AG08396 (cell line): ENCODE measurements at regions not wholly inside any gene's neighbourhood (a gene's known extent, or its start where the extent isn't known, plus 50 kb on each side); places are given as distances from the start of the nearest gene placed in this dataset.
"Not testable (repeated sequence)": the region's sequence is repeated elsewhere in the genome, so short reads cannot be mapped to it uniquely, and the experiment has no call there.

Source experiments
- DNase-seq: peaks from one replicate; pipeline ENCODE4 v3.0.0; 2012; ENCODE audit warnings: low spot score, mixed read lengths

DNA sequence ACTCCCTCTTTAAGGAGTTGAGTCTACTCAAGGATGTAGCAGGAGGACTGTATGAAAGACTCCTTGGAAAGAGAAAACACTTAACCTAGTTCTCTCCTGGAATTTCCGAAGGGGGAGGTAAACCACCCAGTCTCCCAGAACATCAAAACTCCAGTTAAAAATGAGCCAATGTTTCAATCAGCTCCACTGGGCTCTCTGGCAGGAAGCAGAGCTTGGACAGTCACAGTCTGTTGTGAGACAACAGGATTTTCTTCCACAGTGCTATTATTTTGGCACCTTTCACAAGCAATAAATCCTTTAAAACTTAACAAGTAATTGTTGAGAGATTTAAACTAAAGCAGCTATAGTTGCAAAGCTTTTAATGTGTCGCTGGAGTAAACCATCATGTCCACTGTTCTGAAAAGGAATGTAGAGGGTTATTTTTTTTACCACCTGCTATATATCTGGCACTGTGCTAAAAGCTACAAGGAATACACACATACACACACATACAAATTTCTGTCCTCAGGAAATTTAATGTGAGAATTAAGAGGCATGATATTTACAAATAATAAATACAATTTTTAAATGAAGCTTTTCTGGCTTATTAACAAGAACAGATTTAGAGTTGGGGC is 229.2 kb upstream of the INTU start:
- DNase-seq, result no peak

DNA sequence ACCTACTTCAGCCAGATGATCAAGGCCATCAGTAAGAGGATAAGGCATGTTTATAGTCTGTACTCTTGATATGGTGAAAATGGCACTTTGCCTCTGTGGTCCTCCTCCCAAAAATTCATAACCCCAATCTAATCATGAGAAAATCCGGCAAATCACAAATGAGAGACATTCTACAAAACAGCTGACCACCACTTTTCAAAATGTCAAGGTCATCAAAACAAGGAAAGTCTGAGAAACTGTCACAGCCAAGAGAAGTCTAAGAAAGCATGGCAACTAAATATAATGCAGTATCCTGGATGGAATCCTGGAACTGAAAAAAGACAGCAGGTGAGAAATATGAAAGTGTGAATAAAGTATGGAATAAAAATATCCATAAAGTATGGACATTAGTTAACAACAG is 226.6 kb upstream of the INTU start:
- no peak for DNase-seq

DNA sequence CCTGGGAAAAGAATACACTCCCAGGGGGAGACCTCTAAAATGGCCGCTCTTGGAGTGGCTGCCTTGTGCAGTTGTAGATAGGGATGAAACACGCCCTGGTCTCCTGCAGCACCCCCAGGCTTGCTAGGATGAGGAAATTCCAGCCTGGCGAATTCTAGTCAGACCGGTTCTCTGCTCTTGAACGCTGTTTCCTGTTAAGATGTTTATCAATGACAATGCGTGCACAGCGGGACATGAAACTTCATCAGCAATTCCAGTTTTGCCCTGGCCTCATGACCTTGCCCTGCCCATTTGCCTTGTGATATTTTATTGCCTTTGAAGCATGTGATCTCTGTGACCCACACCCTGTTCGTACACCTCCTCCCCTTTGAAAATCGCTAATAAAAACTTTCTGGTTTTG is 225.2 kb upstream of the INTU start:
- not testable (repeated sequence) for DNase-seq

DNA sequence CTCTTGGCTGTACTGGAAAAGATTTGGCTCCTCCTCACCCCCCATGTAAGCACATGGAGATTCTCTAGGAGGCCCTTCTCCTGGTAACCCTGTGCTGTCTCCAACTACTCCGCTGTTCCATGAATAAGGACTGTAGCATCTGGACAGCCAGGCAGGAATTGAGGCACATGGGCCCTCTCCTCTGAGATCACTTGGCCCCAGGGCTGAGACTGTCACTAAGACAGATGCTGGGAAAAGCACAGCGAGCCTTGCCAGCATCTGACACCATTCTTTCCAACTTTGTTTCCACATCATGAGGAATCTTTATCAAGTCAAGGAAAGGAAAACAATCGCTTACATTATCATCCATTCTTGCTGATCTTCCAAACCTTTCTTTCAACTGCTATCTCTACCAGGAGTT is 222.6 kb upstream of the INTU start:
- peak; percentile 9 for DNase-seq

DNA sequence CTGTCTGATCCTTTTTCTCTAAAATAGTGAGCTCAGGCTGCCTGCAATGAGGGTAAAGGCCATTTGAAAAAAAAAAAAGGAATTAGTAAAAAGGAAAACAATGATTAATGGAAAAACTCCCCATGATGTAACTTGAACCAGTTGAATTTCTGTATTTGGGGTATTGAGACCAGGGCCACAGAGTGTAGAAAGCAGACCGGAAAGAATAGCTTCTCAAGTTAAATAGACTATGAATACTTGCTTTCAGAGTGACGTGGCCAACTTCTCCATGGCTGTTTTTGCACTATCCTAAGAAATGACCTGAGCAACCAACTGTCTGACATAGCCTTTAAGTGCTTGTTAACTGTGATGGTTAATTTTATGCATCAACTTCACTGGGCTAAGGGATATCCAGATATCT is 222.1 kb upstream of the INTU start:
- DNase-seq, result no peak

DNA sequence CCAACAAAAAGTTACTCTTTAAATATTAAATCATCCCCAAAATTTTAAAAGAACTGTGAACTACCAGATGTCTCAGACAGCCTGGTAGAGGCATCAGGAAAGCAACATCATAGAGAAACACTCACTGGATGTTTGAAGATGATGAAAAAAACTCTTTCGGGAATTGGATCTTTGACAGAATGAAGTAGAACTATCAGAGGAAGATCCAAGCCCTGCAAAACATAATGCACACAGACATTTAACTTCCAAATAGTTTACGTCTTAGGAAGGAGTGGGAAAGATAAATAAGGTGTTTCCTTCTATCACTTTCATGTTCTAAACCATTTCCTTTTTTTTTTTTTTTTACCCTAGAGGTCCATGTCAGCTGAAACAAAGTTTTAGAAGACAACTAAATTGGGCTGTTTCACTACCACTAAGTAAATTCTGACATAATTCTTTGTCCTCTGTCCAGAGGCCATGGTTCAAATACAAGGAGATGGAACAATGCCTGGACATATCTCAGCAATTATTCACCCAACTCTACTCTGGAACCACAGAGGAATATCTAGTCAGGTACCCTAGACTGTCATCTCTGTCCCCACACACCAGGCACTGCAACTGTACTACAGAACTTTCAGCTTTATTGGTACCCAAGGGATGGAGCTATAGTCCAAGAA is 217.7 kb upstream of the INTU start:
- no peak for DNase-seq

DNA sequence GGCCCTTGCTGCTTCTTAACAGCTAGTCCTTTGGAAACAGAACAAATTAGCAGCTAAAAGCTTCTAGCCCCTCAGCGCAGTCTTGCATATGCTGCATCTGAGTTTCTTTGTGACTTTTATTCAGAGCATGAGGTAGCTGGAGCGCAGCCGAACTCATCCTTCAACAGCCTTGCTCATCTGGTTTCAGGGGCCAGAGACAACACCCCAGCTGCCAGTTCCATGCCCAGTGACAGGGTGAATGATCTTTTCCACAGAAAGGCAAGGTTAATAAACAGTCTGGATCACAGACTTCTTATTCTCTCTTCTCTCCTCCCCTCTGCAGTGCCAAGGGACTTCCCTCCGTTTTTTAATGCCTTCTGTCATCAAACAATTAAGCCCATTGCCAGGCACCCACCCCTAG is 216.6 kb upstream of the INTU start:
- DNase-seq, result no peak

DNA sequence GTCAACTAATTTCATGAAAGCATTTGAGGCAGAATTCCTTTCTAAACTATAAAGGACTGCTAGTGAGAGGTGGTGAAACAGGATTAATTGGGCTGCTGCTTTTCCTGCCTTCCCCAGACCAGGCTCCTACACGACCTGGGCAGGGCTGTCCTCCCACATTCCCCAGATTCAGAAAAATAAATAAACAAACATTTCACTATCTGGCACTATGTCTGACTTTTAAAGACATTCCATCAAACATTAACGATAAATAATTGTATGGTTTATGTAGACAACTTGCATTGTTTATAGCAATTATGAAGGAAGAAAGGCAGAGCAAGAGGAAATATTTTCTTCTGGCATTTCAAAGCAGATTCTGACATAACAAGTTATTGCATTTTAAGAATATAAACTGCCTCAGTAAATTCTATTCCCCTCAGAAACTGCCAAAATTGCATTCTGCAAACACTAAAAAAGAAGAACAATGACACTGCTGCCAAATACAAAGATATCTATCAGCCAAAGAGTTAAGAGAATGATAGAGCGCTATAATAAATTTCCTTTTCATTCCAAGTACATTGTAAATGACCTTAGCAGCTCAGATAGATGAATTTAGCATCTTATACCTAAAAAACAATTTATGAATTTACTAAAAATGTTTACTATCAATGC is 214.7 kb upstream of the INTU start:
- no peak for DNase-seq

DNA sequence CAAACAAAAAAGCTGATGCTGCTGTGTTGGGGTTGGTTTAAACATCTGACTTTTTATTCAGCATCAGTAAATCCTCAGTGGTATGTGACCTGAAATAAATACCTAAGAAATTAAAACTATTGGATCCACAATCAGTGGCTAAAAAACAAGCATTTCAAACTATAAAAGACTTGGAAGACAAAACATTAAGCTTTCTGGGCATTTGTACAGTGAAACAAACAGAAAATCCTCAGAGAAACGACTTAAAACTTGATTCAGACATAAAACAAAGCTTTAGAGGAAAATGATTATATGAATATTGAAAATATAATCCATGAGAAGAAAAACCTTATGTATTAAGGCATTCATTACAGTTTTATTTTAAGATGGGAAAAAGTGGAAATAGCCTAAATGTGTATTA is 213.3 kb upstream of the INTU start:
- no peak for DNase-seq

DNA sequence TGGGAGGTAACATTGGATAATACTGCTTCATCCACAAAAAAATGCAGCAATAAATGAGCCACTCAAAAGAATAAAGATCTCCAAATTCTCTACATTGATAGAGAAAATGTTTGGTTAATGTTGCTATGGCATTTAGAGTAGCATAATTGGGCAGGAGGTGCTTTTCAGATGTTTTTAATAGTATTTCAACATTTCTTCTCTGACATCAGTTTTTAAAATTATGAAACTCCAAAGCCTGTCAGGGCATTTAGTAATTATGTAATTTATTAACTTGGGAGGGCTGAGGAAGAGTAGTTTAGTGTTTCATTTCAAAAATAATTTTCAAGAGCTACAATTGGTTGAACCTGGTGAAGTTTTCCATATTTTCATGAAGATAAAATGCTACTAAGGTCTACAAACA is 211.3 kb upstream of the INTU start:
- DNase-seq, result no peak

DNA sequence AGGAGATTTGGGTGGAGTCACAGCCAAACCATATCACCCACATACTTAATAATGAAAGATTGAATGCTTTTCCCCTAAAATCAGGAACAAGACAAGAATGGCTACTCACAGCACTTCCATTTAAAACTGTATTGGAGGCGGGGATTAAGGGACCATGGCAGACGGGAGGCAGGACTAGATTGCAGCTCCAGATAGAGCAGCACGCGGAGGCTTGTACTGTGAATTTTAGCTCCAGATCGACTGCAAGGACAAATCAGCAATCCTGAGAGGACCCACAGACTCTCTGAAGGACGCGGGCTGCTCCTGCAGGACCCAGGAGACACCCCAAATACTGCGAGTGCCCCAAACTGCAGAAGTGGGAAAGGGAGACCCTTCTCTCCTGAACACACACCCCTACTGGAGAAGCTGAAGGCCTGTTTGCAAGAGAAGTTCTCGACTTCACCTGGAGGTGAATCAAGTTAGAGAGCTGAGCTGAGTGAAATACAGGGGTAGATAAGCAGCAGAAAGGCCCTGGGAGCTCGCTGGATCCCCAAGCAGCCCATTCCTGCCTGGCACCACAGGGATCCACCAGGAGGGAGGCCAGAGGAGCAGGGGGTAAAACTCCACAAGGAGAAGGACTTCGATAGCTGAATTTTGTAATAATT is 207.4 kb upstream of the INTU start:
- no peak for DNase-seq

DNA sequence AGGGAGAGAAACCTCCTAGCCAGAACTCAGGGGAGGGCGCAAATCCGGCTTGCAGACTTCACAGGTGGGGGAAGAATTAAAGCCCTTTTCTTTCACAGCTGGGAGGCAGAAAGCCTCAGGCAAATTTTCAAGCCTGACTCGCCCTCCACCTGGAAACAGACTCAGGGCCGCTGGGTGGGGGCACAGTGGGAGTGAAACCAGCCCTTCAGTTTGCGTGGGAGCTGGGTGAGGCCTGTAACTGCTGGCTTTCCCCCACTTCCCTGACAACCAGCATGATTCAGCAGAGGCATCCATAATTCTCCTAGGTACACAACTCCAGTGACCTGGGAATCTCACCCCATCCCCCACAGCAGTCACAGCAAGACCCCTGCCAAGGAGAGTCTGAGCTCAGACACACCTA is 206.9 kb upstream of the INTU start:
- DNase-seq, result no peak

DNA sequence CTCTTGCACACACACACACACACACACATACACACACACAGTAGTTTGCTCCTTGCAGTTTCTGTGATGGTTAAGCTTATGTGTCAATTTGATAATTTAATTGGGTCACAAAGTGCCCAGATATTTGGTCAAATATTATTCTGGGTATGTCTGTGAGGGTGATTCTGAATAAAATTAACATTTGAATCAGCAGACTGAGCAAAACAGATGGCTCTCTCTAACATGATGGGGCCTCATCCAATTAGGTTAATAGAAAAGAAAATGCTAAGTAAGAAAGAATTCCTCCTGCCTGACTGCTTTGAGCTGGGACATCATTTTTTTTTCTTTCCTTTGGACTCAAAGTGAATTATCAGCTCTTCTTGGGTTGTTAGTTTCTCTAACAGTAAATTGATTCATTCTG is 191.2 kb upstream of the INTU start:
- DNase-seq, result no peak

DNA sequence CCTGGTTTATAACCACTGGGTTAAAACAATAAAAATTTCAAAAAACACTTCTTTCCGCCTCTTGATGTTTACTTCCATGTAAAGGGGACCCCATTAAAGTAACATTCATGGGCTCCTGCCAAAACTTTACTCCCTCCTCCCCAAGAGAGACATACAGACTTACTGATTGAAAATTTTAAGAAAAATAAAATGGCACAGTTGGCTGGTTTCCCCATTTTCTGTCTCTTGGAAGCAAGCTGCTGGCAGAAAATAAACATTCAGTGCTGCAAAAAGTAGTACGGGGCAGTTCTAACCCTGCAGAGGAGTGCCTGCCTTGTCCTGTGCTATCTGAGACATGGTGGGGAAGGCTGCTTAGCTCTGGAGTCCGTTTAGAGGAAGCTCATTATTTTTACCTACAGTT is 187.3 kb upstream of the INTU start:
- no peak for DNase-seq

DNA sequence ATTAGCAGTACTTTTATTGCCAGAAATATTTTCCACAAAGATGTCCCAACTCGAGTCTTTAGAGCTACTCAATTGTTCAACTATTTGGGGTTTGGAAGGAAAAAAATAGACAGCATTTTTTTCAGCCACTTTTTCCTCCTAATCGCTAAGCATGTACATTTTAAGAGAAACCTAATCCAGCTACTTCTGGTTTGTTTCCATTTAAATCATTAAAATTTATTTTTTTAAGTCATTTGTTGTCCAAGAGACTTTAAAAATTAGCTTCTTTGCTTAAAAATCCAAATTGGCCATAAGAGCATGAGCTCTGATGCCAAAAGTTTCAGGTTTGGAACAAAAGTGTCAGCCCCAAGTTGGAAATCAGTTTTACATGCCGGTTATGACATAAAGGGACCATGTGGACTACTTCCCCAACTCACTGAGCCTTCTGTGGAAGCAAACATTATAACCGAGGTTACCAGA is 186.3 kb upstream of the INTU start:
- no peak for DNase-seq

DNA sequence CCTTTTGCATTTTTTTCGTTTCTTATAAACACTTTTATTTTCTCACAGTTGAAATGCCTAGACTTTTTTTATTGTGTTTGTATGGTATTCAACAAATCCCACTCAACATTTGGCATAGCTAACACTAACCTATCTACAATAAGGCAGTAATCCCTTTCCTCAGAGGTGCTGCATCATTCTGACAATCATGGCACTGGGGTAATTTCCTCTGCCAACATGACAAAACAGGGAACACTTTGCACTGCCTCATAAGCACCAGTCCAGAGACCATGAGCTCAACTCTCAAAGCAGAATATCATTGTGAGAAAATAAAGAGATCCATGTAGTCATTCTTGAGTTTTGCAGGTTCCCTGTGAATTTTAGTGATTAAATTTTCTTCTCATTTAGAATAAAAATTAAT is 183.8 kb upstream of the INTU start:
- DNase-seq, result no peak

DNA sequence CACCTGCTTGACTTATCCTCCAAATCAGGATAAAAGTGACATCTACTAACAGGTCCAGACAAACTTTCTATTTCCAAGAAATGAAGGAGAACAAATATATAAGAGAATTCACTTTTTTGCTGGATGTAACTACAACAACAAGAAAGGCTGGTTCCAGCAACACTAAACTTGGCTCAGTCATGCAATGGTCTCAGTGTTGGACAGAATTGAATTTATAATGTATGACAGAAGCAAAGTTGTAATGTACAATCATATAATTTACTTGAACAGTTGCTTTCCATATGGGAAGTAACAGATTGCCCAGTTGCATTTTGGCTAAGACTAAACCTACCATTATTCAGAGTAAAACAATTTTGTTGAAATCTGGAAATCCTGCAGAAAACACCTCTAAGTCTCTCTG is 183.3 kb upstream of the INTU start:
- DNase-seq, result no peak

DNA sequence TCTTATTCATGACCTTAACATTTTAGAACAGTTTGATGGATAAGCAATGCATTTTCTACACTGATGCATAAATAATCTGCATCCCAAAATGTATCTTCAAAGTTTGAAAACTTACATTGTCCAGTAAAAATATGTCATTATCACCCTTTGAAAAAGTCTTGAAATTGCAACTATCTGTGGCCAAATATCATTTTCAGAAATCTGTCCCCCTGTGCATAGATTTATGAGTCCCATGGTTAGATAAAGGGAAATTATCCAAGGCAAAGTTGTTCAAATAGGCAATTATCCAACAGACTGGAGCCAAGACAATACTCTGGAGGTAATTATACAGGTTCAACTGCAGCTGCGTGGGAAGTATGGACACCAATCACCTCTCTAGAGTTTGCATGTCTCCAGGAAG is 182.5 kb upstream of the INTU start:
- no peak for DNase-seq

DNA sequence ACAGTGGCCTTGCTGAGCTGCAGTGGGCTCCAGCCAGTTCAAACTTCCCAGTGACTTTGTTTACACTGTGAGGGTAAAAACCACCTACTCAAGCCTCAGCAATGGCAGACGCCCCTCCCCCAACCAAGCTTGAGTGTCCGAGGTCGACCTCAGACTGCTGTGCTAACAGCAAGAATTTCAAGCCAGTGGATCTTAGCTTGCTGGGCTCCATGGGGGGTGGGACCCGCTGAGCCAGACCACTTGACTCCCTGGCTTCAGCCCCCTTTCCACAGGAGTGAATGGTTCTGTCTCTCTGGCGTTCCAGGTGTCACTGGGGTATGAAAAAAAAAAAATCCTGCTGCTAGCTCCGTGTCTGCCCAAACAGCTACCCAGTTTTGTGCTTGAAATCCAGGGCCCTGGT is 168.9 kb upstream of the INTU start:
- no peak for DNase-seq

DNA sequence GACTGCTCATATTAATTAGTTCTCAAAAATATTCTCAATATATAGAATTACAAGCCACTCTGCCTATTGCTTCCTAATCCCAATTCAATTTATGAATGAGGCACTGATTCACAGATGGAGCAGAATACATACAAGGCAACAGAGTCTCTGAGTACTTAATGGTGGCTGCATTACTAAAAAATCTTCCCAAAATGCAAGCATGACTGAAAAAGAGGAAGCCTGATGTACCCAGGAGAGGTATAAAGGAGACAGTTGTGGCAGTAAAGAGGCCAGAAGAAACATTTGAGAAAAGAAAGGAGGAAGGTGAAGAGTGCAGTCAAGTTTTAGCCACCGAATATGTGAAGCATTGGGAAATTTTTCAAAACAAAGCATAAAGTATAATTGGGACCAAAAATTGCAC is 163.2 kb upstream of the INTU start:
- no peak for DNase-seq

DNA sequence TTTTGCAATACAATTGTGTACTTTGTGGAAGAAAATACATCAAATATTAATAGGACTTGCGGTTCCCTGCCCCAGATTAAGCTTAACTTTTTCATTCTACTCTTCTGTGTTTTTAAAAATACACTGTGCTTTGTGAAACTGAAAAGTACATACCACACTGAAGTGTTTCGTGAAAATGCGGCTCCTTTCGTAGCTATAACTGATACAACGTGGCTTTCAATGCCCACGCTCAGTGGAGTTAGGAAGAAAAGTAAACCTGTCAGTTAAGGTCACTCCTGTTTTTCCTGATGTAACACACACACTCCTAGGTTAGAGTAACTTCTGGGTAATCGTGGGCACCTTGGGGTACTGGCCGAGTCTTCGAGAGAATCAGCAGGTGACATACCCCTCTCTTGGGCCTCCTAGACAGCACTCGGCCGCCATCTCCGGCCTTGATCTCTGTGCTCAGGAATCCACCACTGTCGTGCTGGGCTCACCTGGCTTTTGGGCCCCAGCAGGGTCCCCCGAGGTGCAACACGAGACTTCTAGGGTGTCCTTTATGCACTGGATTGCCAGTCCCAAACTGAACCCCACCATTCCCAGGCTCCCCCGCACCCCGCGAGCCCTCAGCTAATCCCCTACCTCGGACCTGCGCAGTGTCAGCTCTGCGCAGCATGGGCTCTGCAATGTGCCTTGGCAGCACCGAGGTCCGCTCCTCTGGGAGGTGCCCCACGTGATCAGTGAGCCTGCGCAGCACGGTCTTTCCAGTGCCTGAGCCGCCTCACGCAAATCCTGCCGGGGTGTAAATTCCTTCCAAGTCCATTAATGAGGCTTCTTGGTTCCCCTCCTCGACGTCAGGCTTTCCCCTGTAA is 162.6 kb upstream of the INTU start:
- DNase-seq, result no peak

DNA sequence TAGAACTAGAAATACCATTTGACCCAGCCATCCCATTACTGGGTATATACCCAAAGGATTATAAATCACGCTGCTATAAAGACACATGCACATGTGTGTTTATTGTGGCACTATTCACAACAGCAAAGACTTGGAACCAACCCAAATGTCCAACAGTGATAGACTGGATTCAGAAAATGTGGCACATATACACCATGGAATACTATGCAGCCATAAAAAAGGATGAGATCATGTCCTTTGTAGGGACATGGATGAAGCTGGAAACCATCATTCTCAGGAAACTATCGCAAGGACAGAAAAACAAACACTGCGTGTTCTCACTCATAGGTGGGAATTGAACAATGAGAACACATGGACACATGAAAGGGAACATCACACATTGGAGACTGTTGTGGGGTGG is 154.5 kb upstream of the INTU start:
- not testable (repeated sequence) for DNase-seq
